ENCODE measurements at regions not wholly inside any gene's neighbourhood (a gene's known extent, or its start where the extent isn't known, plus 50 kb on each side); places are given as distances from the start of the nearest gene placed in this dataset.
A peak's percentile ranks its signal among the peaks of the same experiment; 100 is the strongest.

GRCh38 chrX:10923466-10923865, 187.7 kb upstream of the HCCS start:
- no peaks in the 10 kb centered on the region for H3K27me3 ChIP-seq (ENCODE audit: control insufficient read depth, insufficient read depth, low read length)
- no peak overlapping the region for H3K27ac ChIP-seq (ENCODE audit: low read depth in 2 of 2, low read length in 2 of 2)
- FAIRE-seq, result no peak
- intact Hi-C loops (cut with DNase I), result no loop called here
- H3K4me3 ChIP-seq (ENCODE audit: low read length in 3 of 3), result no peak overlapping the region
- H3K9ac ChIP-seq (ENCODE audit: low read length in 3 of 3), result no peak overlapping the region
- no peaks in the 10 kb centered on the region for H3K9me3 ChIP-seq (ENCODE audit: control insufficient read depth in 2 of 3, insufficient read depth in 1 of 3, low read length in 3 of 3)
- no peaks in the 10 kb centered on the region for H3K36me3 ChIP-seq (ENCODE audit: control insufficient read depth in 2 of 3, insufficient read depth in 3 of 3, low read length in 3 of 3)
- no peaks in the 10 kb centered on the region for H3K4me1 ChIP-seq (ENCODE audit: control insufficient read depth in 2 of 3, insufficient read depth in 2 of 3, low read depth in 1 of 3, low read length in 3 of 3)
- no peak for TF ChIP-seq CTCF (IDR thresholded peaks at IDR 0.05; ENCODE audit: borderline replicate concordance, extremely low read depth, insufficient read depth)
- no peak for DNase-seq

- intact Hi-C loops (cut with DNase I), result no loop called here
- H3K36me3 ChIP-seq (ENCODE audit: control insufficient read depth in 2 of 3, insufficient read depth in 3 of 3, low read length in 3 of 3), result no peaks in the 10 kb centered on the region
- no peak for DNase-seq
Measured at GRCh38 chrX:10926404-10926803, 184.7 kb upstream of the HCCS start.

GRCh38 chrX:10926891-10927290, 184.2 kb upstream of the HCCS start:
- no peak overlapping the region for H3K4me3 ChIP-seq (ENCODE audit: low read length in 3 of 3)
- no peaks in the 10 kb centered on the region for H3K27me3 ChIP-seq (ENCODE audit: control insufficient read depth, insufficient read depth, low read length)
- no peak overlapping the region for H3K9ac ChIP-seq (ENCODE audit: low read length in 3 of 3)
- intact Hi-C loops (cut with DNase I), result no loop called here
- FAIRE-seq, result peak; percentile 90
- no peak for DNase-seq
- TF ChIP-seq CTCF (IDR thresholded peaks at IDR 0.05; ENCODE audit: borderline replicate concordance, extremely low read depth, insufficient read depth), result no peak
- no peak overlapping the region for H3K27ac ChIP-seq (ENCODE audit: low read depth in 2 of 2, low read length in 2 of 2)
- H3K4me1 ChIP-seq (ENCODE audit: control insufficient read depth in 2 of 3, insufficient read depth in 2 of 3, low read depth in 1 of 3, low read length in 3 of 3), result no peaks in the 10 kb centered on the region
- H3K9me3 ChIP-seq (ENCODE audit: control insufficient read depth in 2 of 3, insufficient read depth in 1 of 3, low read length in 3 of 3), result no peaks in the 10 kb centered on the region
- H3K36me3 ChIP-seq (ENCODE audit: control insufficient read depth in 2 of 3, insufficient read depth in 3 of 3, low read length in 3 of 3), result no peaks in the 10 kb centered on the region

More at GRCh38 chrX:10926404-10926803, 184.7 kb upstream of the HCCS start:
- FAIRE-seq, result no peak
- Histone ChIP-seq H3K27ac (ENCODE audit: low read depth in 2 of 2, low read length in 2 of 2) (no peak overlapping the region), H3K4me3 (ENCODE audit: low read length in 3 of 3) (no peak overlapping the region), H3K9me3 (ENCODE audit: control insufficient read depth in 2 of 3, insufficient read depth in 1 of 3, low read length in 3 of 3) (no peaks in the 10 kb centered on the region), H3K9ac (ENCODE audit: low read length in 3 of 3) (no peak overlapping the region), H3K27me3 (ENCODE audit: control insufficient read depth, insufficient read depth, low read length) (no peaks in the 10 kb centered on the region), H3K4me1 (ENCODE audit: control insufficient read depth in 2 of 3, insufficient read depth in 2 of 3, low read depth in 1 of 3, low read length in 3 of 3) (no peaks in the 10 kb centered on the region)
- TF ChIP-seq CTCF (IDR thresholded peaks at IDR 0.05; ENCODE audit: borderline replicate concordance, extremely low read depth, insufficient read depth), result no peak

GRCh38 chrX:10929747-10930146, 181.4 kb upstream of the HCCS start:
- no peaks in the 10 kb centered on the region for H3K27me3 ChIP-seq (ENCODE audit: control insufficient read depth, insufficient read depth, low read length)
- H3K36me3 ChIP-seq (ENCODE audit: control insufficient read depth in 2 of 3, insufficient read depth in 3 of 3, low read length in 3 of 3), result no peaks in the 10 kb centered on the region
- H3K4me3 ChIP-seq (ENCODE audit: low read length in 3 of 3), result no peak overlapping the region
- no peak for TF ChIP-seq CTCF (IDR thresholded peaks at IDR 0.05; ENCODE audit: borderline replicate concordance, extremely low read depth, insufficient read depth)
- no peaks in the 10 kb centered on the region for H3K9me3 ChIP-seq (ENCODE audit: control insufficient read depth in 2 of 3, insufficient read depth in 1 of 3, low read length in 3 of 3)
- FAIRE-seq (no peak), DNase-seq (no peak)
- H3K9ac ChIP-seq (ENCODE audit: low read length in 3 of 3), result no peak overlapping the region
- no peak overlapping the region for H3K27ac ChIP-seq (ENCODE audit: low read depth in 2 of 2, low read length in 2 of 2)
- intact Hi-C loops (cut with DNase I), result no loop called here
- no peaks in the 10 kb centered on the region for H3K4me1 ChIP-seq (ENCODE audit: control insufficient read depth in 2 of 3, insufficient read depth in 2 of 3, low read depth in 1 of 3, low read length in 3 of 3)

Measured in kidney (tissue), 13 donors.